Type B pancreatic cell (in vitro differentiated cells): ENCODE measurements at regions not wholly inside any gene's neighbourhood (a gene's known extent, or its start where the extent isn't known, plus 50 kb on each side); places are given as distances from the start of the nearest gene placed in this dataset.

Source experiments
- DNase-seq: peaks from one replicate; pipeline ENCODE4 v3.0.0; 2021; ENCODE audit warnings: mixed read lengths; ENCODE audit not compliant: unreplicated experiment; ENCODE audit errors: extremely low spot score
- H3K27ac Mint-ChIP-seq: 2 replicates; pipeline ENCODE4 v1.8.0; 2021; ENCODE audit warnings: mild to moderate bottlenecking, mixed read lengths
- H3K27me3 Mint-ChIP-seq: 2 replicates; pipeline ENCODE4 v1.8.0; 2021; ENCODE audit warnings: mixed read lengths
- H3K36me3 Mint-ChIP-seq: 2 replicates; pipeline ENCODE4 v1.8.0; 2021; ENCODE audit warnings: mixed read lengths
- H3K4me1 Mint-ChIP-seq: one replicate; pipeline ENCODE4 v1.8.0; 2021; ENCODE audit warnings: mixed read lengths; ENCODE audit not compliant: unreplicated experiment
- H3K4me3 Mint-ChIP-seq: 2 replicates; pipeline ENCODE4 v1.8.0; 2021; ENCODE audit warnings: mild to moderate bottlenecking, mixed read lengths
- H3K9me3 Mint-ChIP-seq: 2 replicates; pipeline ENCODE4 v1.8.0; 2021; ENCODE audit warnings: mixed read lengths
- CTCF ChIP-seq: fragments of 200-600 bp; sonication (generic); conservative IDR thresholded peaks from 2 replicates; pipeline ENCODE4 v1.5.0; 2021; ENCODE audit warnings: antibody characterized with exemption, mild to moderate bottlenecking

GRCh38 chr4:187059895-187060294 is 336.2 kb upstream of the FAT1 start:
- Mint-ChIP-seq H3K27ac (no peak overlapping the region), H3K4me1 (no peaks in the 10 kb centered on the region), H3K4me3 (no peak overlapping the region), H3K9me3 (no peaks in the 10 kb centered on the region), H3K27me3 (no peaks in the 10 kb centered on the region), H3K36me3 (no peaks in the 10 kb centered on the region)
- no peak for TF ChIP-seq CTCF
- no peak for DNase-seq

- TF ChIP-seq CTCF = no peak
- Mint-ChIP-seq H3K4me1 (no peaks in the 10 kb centered on the region), H3K27me3 (no peaks in the 10 kb centered on the region), H3K36me3 (no peaks in the 10 kb centered on the region), H3K9me3 (no peaks in the 10 kb centered on the region), H3K27ac (no peak overlapping the region), H3K4me3 (no peak overlapping the region)
- DNase-seq = no peak
Measured at GRCh38 chr4:187060551-187060950, 336.9 kb upstream of the FAT1 start.

- TF ChIP-seq CTCF = no peak
- H3K9me3 Mint-ChIP-seq = no peaks in the 10 kb centered on the region
- H3K4me3 Mint-ChIP-seq = no peak overlapping the region
- no peaks in the 10 kb centered on the region for H3K4me1 Mint-ChIP-seq
- no peak for DNase-seq
- no peaks in the 10 kb centered on the region for H3K27me3 Mint-ChIP-seq
- no peak overlapping the region for H3K27ac Mint-ChIP-seq
- H3K36me3 Mint-ChIP-seq = no peaks in the 10 kb centered on the region
Measured at GRCh38 chr4:187063251-187063650, 339.6 kb upstream of the FAT1 start.

GRCh38 chr4:187064033-187064432 is 340.4 kb upstream of the FAT1 start:
- Mint-ChIP-seq H3K9me3 (no peaks in the 10 kb centered on the region), H3K27me3 (no peaks in the 10 kb centered on the region), H3K4me1 (no peaks in the 10 kb centered on the region), H3K27ac (no peak overlapping the region), H3K4me3 (no peak overlapping the region), H3K36me3 (no peaks in the 10 kb centered on the region)
- DNase-seq = no peak
- TF ChIP-seq CTCF = no peak

GRCh38 chr4:187065396-187065795 is 341.7 kb upstream of the FAT1 start:
- Mint-ChIP-seq H3K4me1 (no peaks in the 10 kb centered on the region), H3K9me3 (no peaks in the 10 kb centered on the region), H3K4me3 (no peak overlapping the region), H3K27ac (no peak overlapping the region), H3K36me3 (no peaks in the 10 kb centered on the region), H3K27me3 (no peaks in the 10 kb centered on the region)
- DNase-seq = no peak
- no peak for TF ChIP-seq CTCF

GRCh38 chr4:187065806-187066205 is 342.1 kb upstream of the FAT1 start:
- no peak overlapping the region for H3K4me3 Mint-ChIP-seq
- H3K36me3 Mint-ChIP-seq = no peaks in the 10 kb centered on the region
- TF ChIP-seq CTCF = no peak
- H3K27ac Mint-ChIP-seq = no peak overlapping the region
- peaks cover 4% of the 10 kb centered on the region for H3K27me3 Mint-ChIP-seq
- no peaks in the 10 kb centered on the region for H3K4me1 Mint-ChIP-seq
- H3K9me3 Mint-ChIP-seq = no peaks in the 10 kb centered on the region
- no peak for DNase-seq
